Aorta (tissue), 5 donors: ENCODE measurements at regions not wholly inside any gene's neighbourhood (a gene's known extent, or its start where the extent isn't known, plus 50 kb on each side); places are given as distances from the start of the nearest gene placed in this dataset.

ENCODE experiments used
- ATAC-seq: fragments of 200-7000 bp; cut with Tn5 transposase; one replicate; pipeline ENCODE4 v1.9.1; 2022; ENCODE audit warnings: moderate library complexity; ENCODE audit not compliant: low FRiP score
- DNase-seq, 2 donors: peaks; one replicate each; pipeline ENCODE4 v3.0.0-alpha.2; 2020
- H3K27ac ChIP-seq, 2 donors: one replicate each; pipeline ENCODE4 v1.5.1; 2013; ENCODE audit warnings: low read length in 2 of 2, mild to moderate bottlenecking in 2 of 2, moderate library complexity in 2 of 2, control low read depth in 1 of 2, inconsistent platforms in 1 of 2, low read depth in 1 of 2
- H3K27me3 ChIP-seq, 2 donors: one replicate each; pipeline ENCODE4 v1.6.1; 2013; ENCODE audit warnings: control low read depth in 1 of 2, low read length in 1 of 2, mild to moderate bottlenecking in 1 of 2, moderate library complexity in 1 of 2; ENCODE audit not compliant: insufficient read depth in 2 of 2, control insufficient read depth in 1 of 2
- H3K36me3 ChIP-seq, 2 donors: one replicate each; pipeline ENCODE4 v1.6.1; 2013; ENCODE audit warnings: control low read depth in 1 of 2, low read length in 1 of 2, mild to moderate bottlenecking in 1 of 2; ENCODE audit not compliant: insufficient read depth in 2 of 2, control insufficient read depth in 1 of 2
- H3K4me1 ChIP-seq, 2 donors: one replicate each; pipeline ENCODE4 v1.6.1; 2013; ENCODE audit warnings: low read length in 2 of 2, control low read depth in 1 of 2, mild to moderate bottlenecking in 1 of 2, moderate library complexity in 1 of 2; ENCODE audit not compliant: insufficient read depth in 2 of 2, control insufficient read depth in 1 of 2
- H3K4me3 ChIP-seq, 2 donors: one replicate each; pipeline ENCODE4 v1.5.1; 2013; ENCODE audit warnings: low read length in 2 of 2, control low read depth in 1 of 2, mild to moderate bottlenecking in 1 of 2
- H3K9me3 ChIP-seq: one replicate; pipeline ENCODE4 v1.6.1; 2013; ENCODE audit warnings: mild to moderate bottlenecking, low read length; ENCODE audit not compliant: control insufficient read depth
- WGBS, 2 donors: extraction: QIAGEN DNeasy Blood & Tissue Kit; methylation state at CpG; one replicate each; pipeline ENCODE4 v1.1.7; 2013; 5-methylcytosine and 5-hydroxymethylcytosine counted together
- intact Hi-C, 2 donors: fragments of 100-400 bp; cut with DNase I; formaldehyde crosslinking; loops; one replicate each; pipeline versions ENCODE4 v1.14.2 to v1.15.0; 2022
- donor health status: healthy with polysubstance abuse.
- donor health status: Bipolar disorder and iron deficiency.
- donor health status: DM: no; HTN: no; CAD: no.
- donor health status: DM: no; HTN: no; CAD: no.
- donor health status: DM: yes; HTN: yes; CAD: no.

- DNase-seq, result no peak
- intact Hi-C loops, result loop anchor here in 1 of 2 donors (10.0 kb wide), 1 partner anchor 127 kb away; no protein-coding TSS in a partner anchor
- Histone ChIP-seq H3K36me3 (no peaks in the 10 kb centered on the region), H3K4me3 (no peak overlapping the region), H3K27me3 (no peaks in the 10 kb centered on the region), H3K9me3 (no peaks in the 10 kb centered on the region), H3K27ac (peak overlapping the region in 1 of 2 donors; percentile 64), H3K4me1 (peaks cover 2 to 5% of the 10 kb centered on the region in 2 donors)
- no peak for ATAC-seq
- 14 to 17% methylated on average over 2 of the region's 2 CpGs for WGBS, 2 donors
These were observed 128.1 kb downstream of the RPL22L1 start for GRCh38 chr3:170741756-170742529.

DNA sequence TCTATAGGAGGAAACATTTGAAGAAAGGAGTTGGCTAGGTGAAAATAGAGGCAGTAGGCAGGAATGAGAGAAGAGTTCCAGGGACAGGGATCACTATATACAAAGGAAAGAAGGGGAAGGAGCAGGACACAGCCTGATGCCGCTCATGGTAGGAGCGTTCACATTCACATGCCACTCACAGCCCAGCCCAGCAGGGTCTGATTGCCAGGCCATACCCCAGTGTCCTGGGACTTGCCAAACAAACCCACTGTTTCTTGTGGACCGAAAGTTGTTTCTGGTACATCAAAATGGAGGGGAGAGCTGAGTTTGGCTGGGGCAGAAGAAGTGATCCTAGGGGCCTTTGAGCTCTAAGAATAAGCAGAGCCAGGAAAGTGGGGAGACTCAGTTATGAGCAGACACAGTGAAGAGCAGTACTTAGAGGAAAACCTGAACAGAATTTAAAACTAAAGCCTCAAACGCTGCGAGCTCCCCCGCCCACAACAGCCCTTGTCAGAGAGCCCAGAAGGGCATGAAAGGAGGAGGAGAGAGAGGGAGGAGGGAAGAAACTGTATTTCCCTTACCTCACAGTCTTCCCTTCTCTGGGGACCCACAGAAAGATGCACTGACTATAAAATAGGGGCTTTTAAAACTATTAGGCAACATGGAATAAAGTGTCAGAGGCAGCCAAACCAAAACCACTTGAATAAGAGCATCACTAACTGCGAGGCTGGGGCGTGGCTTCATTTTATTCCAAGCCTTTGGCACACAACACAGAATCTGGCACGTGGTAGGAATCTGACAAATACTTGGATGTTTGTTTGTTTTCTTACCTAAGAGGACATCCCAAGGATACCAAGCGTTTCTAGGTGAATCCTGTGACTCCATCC, 129.0 kb downstream of the RPL22L1 start:
- no peaks in the 10 kb centered on the region for H3K27me3 ChIP-seq
- H3K36me3 ChIP-seq, result no peaks in the 10 kb centered on the region
- H3K27ac ChIP-seq, result peak overlapping the region; percentile 19 to 22
- DNase-seq (peak; percentile 68 to 76), ATAC-seq (peak; percentile 82)
- 7 to 8% methylated on average over 10 of the region's 10 CpGs for WGBS, 2 donors
- intact Hi-C loops, result loop anchor here in 1 of 2 donors (10.0 kb wide), 1 partner anchor 126 kb away; no protein-coding TSS in a partner anchor
- H3K9me3 ChIP-seq, result no peaks in the 10 kb centered on the region
- no peak overlapping the region for H3K4me3 ChIP-seq
- peaks cover 2 to 5% of the 10 kb centered on the region in 2 donors for H3K4me1 ChIP-seq

DNA sequence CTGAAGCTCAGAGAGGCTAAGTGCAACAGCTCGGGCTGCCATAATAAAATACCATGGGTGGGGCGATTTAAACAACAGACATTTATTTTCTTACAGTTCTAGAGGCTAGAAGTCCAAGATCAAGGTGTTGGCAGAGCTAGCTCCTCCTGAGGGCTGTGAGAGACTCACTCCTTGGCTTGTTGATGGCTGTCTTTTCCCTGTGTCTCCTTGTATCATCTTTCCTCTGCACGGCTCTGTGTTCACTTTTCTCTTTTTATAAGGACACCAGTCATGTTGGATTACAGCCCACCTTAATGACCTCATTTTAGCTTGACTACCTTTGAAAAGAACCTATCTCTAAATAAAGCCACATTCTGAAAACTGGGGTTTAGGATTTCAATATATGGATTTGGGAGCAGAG, 129.7 kb downstream of the RPL22L1 start:
- no peak for ATAC-seq
- Histone ChIP-seq H3K4me1 (peaks cover 2 to 5% of the 10 kb centered on the region in 2 donors), H3K36me3 (no peaks in the 10 kb centered on the region), H3K27me3 (no peaks in the 10 kb centered on the region), H3K9me3 (no peaks in the 10 kb centered on the region), H3K27ac (peak overlapping the region in 1 of 2 donors; percentile 22), H3K4me3 (no peak overlapping the region)
- intact Hi-C loops, result loop anchor here in 1 of 2 donors (10.0 kb wide), 1 partner anchor 125 kb away; no protein-coding TSS in a partner anchor
- 71 to 76% methylated on average over 3 of the region's 3 CpGs for WGBS, 2 donors
- DNase-seq, result no peak

GRCh38 chr3:170739410-170739809, 130.6 kb downstream of the RPL22L1 start:
- no peak overlapping the region for H3K4me3 ChIP-seq
- peaks cover 2 to 5% of the 10 kb centered on the region in 2 donors for H3K4me1 ChIP-seq
- no peaks in the 10 kb centered on the region for H3K9me3 ChIP-seq
- H3K27me3 ChIP-seq, result no peaks in the 10 kb centered on the region
- intact Hi-C loops, result no loop called here
- no peak for ATAC-seq
- no peak overlapping the region for H3K27ac ChIP-seq
- DNase-seq, result no peak
- H3K36me3 ChIP-seq, result no peaks in the 10 kb centered on the region
- 92 to 94% methylated on average over 4 of the region's 4 CpGs for WGBS, 2 donors

GRCh38 chr3:170738766-170739165, 131.2 kb downstream of the RPL22L1 start:
- Histone ChIP-seq H3K27me3 (no peaks in the 10 kb centered on the region), H3K9me3 (no peaks in the 10 kb centered on the region), H3K4me1 (peaks cover 2 to 5% of the 10 kb centered on the region in 2 donors), H3K27ac (no peak overlapping the region), H3K4me3 (no peak overlapping the region), H3K36me3 (no peaks in the 10 kb centered on the region)
- ATAC-seq, result no peak
- WGBS, 2 donors, result 61 to 74% methylated on average over 3 of the region's 3 CpGs
- intact Hi-C loops, result no loop called here
- no peak for DNase-seq

DNA sequence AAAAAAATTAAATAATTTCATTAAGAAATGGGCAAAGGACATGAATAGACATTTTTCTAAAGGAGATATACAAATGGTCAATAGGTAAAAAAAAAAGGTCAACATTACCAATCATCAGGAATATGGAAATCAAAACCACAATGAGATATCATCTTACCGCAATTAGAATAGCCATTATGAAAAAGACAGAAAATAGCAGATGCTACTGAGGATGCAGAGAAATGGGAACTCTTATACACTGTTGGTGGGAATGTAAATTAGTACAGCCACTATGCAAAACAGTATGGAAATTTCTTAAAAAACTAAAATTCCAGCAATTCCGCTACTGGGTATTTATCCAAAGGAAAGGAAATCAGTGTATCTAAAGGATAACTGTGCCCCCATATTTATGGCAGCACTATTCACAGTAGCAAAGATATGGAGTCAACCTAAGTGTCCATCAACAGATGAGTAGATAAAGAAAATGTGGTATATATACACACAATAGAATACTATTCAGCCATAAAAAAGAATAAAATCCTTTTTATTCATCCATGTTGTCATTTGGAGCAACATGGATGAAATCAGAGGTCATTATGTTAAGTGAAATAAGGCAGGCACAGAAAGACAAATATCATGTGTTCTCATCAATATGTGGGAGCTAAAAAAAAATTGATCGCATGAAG, 132.4 kb downstream of the RPL22L1 start:
- H3K4me3 ChIP-seq, result no peak overlapping the region
- no peaks in the 10 kb centered on the region for H3K27me3 ChIP-seq
- no peaks in the 10 kb centered on the region for H3K9me3 ChIP-seq
- no peaks in the 10 kb centered on the region for H3K36me3 ChIP-seq
- ATAC-seq (no peak), DNase-seq (no peak)
- WGBS, 2 donors, result 99 to 100% methylated on average over 3 of the region's 3 CpGs
- intact Hi-C loops, result no loop called here
- H3K4me1 ChIP-seq, result peaks cover 2 to 7% of the 10 kb centered on the region in 2 donors
- H3K27ac ChIP-seq, result no peak overlapping the region

GRCh38 chr3:170735821-170736220, 134.2 kb downstream of the RPL22L1 start:
- H3K27ac ChIP-seq, result no peak overlapping the region
- H3K9me3 ChIP-seq, result no peaks in the 10 kb centered on the region
- intact Hi-C loops, result no loop called here
- DNase-seq (no peak), ATAC-seq (no peak)
- WGBS, 2 donors, result 61 to 67% methylated on average over 2 of the region's 2 CpGs
- no peak overlapping the region for H3K4me3 ChIP-seq
- H3K27me3 ChIP-seq, result no peaks in the 10 kb centered on the region
- no peaks in the 10 kb centered on the region for H3K36me3 ChIP-seq
- H3K4me1 ChIP-seq, result peaks cover 0 to 3% of the 10 kb centered on the region in 2 donors

- Histone ChIP-seq H3K4me3 (no peak overlapping the region), H3K9me3 (no peaks in the 10 kb centered on the region), H3K4me1 (peaks cover 0 to 3% of the 10 kb centered on the region in 2 donors), H3K36me3 (no peaks in the 10 kb centered on the region), H3K27me3 (no peaks in the 10 kb centered on the region), H3K27ac (no peak overlapping the region)
- intact Hi-C loops, result no loop called here
- DNase-seq, result no peak
- WGBS, 2 donors, result 80 to 91% methylated on average over 1 of the region's 1 CpG
- no peak for ATAC-seq
These were observed 135.3 kb downstream of the RPL22L1 start for GRCh38 chr3:170734735-170735065.
